ENCODE measurements at regions not wholly inside any gene's neighbourhood (a gene's known extent, or its start where the extent isn't known, plus 50 kb on each side); places are given as distances from the start of the nearest gene placed in this dataset.

GRCh38 chr5:123882319-123882964 lies 370.5 kb downstream of the CSNK1G3 start:
- TF ChIP-seq CTCF (IDR thresholded peaks at IDR 0.05) = no peak
- no peak for TF ChIP-seq POLR2A (IDR thresholded peaks at IDR 0.05)

All from lower leg skin (tissue), 3 donors.